22Rv1 (cell line): ENCODE measurements at regions not wholly inside any gene's neighbourhood (a gene's known extent, or its start where the extent isn't known, plus 50 kb on each side); places are given as distances from the start of the nearest gene placed in this dataset.

ENCODE experiments used
- CTCF ChIP-seq: fragments of 450-650 bp; IDR thresholded peaks from 2 replicates; pipeline ENCODE4 v1.5.1; 2017; ENCODE audit warnings: mild to moderate bottlenecking
- ZFX ChIP-seq: fragments of 450-650 bp; IDR thresholded peaks from 2 replicates; pipeline ENCODE4 v1.6.1; 2017; ENCODE audit warnings: antibody characterized with exemption, borderline replicate concordance

GRCh38 chr11:123301696-123302400, 106.8 kb upstream of the CLMP start:
- TF ChIP-seq CTCF (peak; percentile 92), ZFX (no peak)
